NCI-H748 treated with DMSO at 0.1 percent for 48 hours (cell line): ENCODE measurements at regions not wholly inside any gene's neighbourhood (a gene's known extent, or its start where the extent isn't known, plus 50 kb on each side); places are given as distances from the start of the nearest gene placed in this dataset.

Experiments used
- DNase-seq: peaks from one replicate; lab custom pipeline; 2025; lab: John Stamatoyannopoulos, UW

- no peak for DNase-seq
Measured at GRCh38 chr1:39107341-39108290, 81.5 kb downstream of the NDUFS5 start.

DNA sequence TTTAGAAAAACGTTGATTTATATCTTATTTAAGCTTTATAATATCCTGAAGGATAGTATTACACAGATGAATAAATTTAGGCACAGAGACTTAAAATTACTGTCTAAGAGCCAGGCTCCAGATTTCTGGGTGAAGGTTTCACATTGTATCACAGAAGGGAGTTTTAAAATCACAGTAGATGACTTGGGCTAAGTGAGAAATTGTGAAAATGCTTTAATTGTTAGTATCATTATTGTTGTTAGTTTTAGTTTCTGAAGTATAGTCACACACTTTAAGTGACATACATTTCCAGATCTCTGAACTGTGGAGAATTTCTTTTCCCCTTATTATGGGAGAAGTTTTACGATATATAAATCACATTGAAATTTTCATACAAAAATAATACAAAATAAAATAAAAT, 83.5 kb downstream of the NDUFS5 start:
- no peak for DNase-seq

GRCh38 chr1:39110325-39110851, 84.2 kb downstream of the NDUFS5 start:
- no peak for DNase-seq

- no peak for DNase-seq
Measured at GRCh38 chr1:39110882-39111281, 84.7 kb downstream of the NDUFS5 start.

GRCh38 chr1:39113109-39113743, 87.1 kb downstream of the NDUFS5 start:
- DNase-seq: no peak

DNA sequence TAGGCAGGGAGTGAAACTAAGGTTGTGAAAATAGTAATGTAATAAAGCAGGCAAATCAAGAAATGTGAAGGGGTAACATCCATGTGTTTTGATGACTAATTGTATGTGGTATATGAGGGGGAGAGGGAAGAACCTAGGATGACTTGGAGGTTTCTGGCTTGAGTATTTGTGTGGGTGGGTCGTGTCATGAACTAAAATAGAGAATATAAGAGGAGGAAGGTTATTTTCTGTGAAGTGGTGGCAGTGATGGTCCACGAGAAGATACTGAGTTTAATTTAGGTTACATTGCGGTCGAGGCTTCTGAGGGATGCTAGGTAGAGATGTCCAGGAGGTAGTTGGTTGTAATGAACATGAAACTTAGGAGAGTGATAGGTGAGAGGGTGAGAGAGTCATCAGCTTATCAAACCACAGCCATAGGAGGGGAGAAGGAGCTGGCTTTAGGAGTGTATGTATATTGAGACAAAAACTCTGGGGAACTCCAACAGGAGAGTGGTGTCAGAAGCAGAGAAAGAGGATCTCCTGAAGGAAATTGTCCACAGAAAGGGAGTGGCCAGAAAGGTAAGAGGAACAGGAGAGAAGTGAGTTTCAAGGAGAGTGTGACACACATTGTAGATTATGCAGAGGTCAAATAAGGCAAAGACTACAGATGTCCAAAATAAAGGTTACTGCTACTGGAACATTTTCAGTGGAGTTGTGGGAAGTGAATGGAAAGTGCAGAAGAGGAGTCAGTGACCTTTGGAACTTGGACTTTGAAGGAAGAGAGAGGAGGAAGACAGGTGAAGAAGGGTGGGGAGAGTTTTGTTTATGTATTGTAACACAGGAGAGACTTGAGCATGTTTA, 89.0 kb upstream of the MACF1 start:
- no peak for DNase-seq

DNA sequence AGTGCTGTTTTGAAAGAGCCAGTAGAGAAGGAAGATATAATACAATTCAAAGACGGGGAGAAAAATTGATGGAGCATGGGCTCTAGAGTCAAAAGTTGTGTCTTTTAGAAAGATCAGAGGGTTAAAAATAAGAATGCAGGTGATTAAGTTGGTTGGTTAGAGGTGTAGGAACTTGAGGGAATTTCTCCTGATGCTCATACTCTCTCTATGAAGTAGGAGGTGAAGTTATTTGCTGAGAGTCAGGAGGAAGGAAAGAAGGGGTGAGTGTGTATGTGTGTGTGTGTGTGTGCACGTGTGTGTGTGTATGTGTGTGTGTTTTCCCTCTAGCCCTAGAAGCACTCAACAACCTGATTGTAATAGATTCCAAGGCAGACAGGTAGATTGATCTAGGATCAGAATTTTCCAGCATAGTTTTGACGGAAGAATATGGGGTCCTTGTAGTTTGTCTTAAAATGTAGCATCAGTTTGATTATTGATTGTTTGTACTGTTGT, 88.3 kb upstream of the MACF1 start:
- DNase-seq: no peak

- no peak for DNase-seq
Measured at GRCh38 chr1:39116860-39117728, 87.4 kb upstream of the MACF1 start.

- DNase-seq: no peak
Measured at GRCh38 chr1:39117899-39118450, 86.5 kb upstream of the MACF1 start.

DNA sequence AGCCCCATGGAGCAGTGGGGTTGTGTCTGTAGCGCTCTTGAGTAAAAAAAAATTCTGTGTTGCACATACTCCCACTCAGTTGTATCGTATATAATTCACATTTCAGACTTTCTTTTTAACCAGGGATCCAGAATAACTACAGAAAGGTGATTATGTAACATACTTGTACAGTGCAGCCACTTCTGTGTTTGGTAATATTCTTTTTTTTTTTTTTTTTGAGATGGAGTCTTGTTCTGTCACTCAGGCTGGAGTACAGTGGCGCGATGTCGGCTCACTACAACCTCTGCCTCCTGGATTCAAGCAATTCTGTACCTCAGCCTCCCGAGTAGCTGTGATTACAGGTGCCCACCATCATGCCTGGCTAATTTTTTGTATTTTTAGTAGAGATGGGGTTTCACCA, 82.4 kb upstream of the MACF1 start:
- no peak for DNase-seq

DNA sequence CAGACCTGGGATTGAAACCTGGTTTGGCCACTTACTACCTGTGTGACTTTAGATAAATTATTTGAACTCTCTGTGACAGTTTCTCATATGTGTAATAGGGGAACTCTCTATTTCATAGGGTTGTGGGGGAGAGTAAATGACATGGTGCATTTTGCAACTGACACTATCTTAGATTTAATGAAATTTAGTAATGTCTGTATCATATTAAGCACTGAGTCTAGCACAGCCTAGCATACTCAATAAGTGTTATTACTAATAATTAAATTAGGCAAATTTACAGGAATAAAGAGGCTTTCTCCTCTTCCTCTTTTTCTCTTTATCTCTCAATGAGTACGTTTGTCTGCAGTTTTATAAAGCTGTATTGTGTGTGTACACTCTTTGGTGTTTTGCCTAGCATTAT, 80.2 kb upstream of the MACF1 start:
- no peak for DNase-seq

DNA sequence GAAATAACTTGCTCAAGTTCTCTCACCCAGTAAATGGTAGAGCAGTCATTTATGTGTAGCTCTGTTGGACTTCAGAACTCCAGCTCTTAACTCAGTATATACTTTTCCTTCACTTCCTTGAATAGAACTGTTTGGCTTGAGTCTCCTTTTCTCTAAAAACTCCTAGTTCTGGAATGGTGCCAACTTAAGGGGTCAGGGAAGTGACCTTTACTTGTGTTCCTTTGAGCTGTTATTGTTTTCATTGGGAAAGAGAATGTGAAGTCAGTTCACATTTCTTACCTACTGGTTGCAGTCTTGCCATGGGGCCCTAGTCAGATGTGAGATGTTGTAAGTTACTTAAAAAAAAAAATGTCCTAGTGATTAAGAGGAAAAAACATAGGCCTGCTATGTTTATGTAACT, 77.0 kb upstream of the MACF1 start:
- no peak for DNase-seq

- DNase-seq: no peak
Measured at GRCh38 chr1:39128126-39128525, 76.4 kb upstream of the MACF1 start.

GRCh38 chr1:39128959-39129358, 75.5 kb upstream of the MACF1 start:
- no peak for DNase-seq

DNA sequence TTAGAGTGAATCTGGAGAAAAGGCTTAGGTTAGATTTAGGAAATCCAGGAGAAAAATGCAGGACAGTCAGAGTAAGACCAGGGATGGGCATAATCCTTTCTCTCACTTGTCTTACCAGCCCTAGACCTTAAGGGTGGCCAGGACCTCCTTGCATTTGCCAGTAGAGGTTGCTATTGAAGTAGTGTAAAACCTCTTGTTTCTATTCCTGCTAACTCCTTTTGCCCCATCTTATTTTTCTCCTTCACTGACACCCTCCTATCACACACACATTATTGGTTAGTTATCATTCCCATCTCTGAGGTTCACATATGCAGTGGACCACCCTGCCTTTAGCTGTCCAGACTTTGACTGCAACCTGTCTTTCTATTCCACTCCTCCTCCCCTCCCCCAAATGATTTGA, 75.0 kb upstream of the MACF1 start:
- DNase-seq: no peak

GRCh38 chr1:39130325-39130724, 74.2 kb upstream of the MACF1 start:
- DNase-seq: no peak

- no peak for DNase-seq
Measured at GRCh38 chr1:39131940-39132339, 72.6 kb upstream of the MACF1 start.

DNA sequence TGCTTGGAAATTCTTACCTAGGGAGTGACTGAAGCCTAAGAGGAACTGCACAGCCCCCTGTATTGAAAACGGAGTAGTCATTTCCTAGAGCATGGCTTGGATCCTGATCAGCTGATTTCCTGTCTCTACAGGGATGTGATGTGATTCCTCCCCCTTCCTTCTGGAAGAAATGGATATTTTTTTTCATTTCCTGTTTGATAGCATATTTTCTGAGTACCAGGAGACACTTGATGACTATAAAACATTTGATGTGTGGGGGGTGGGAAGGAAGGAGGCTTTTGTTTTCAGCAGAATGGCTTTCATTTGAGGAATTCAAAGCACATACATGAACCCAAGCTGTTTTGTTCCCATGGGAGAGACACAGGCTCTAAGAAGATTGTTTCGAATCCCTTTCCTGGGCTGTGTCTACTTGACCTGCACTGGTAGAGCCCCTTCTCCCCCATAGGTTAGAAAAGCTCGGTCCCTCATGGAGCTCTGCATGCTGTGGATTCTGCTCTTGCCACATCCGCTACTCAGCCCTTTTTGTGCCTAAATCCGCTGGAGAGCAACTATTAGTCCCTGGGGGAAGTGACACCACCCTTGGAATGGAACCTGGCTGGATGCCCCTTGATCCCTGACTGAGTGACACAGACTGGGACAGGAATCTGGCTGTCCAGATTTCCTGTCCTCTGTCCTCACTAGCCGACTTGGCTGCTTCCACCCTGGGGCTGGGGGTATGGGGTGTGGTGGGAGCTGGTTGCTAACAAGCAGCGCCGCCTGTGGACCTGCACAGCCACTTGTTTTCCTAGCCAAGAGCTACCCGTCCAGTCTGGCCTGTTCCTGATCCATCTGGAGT, 71.8 kb upstream of the MACF1 start:
- DNase-seq: peak; percentile 56

DNA sequence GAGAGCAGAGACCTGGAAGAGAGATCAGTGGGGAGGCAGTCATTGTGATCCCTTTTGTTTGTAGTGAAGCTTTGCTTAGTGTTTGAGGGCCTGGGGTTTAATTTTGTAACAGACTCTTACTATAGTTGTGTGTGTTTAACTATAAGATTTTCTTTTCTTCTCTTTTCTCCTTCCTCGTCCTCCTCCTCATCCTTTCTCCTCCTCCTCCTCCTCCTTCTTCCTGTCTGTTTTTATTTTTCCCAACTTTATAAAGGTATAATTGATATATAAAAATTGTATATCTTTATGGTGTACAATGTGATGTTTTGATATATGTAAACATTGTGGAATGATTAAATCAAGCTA, 71.2 kb upstream of the MACF1 start:
- DNase-seq: no peak

- no peak for DNase-seq
Measured at GRCh38 chr1:39134768-39135333, 69.6 kb upstream of the MACF1 start.
